ENCODE measurements at regions not wholly inside any gene's neighbourhood (a gene's known extent, or its start where the extent isn't known, plus 50 kb on each side); places are given as distances from the start of the nearest gene placed in this dataset.

- no peak overlapping the region for H3K4me3 ChIP-seq
- H3K9me3 ChIP-seq (ENCODE audit: low read depth, low read length), result no peaks in the 10 kb centered on the region
- no peak for DNase-seq (ENCODE audit: low read depth, low spot score)
- H3K9ac ChIP-seq (ENCODE audit: insufficient read length), result no peak overlapping the region
- TF ChIP-seq FOXP2 (optimal IDR thresholded peaks at IDR 0.05; ENCODE audit: control extremely low read depth, extremely low read length, insufficient read depth) (no peak), POLR2AphosphoS5 (IDR thresholded peaks at IDR 0.05; ENCODE audit: borderline replicate concordance, low read depth, low read length) (no peak), EZH2 (IDR thresholded peaks at IDR 0.05) (no peak)
- H3K36me3 ChIP-seq (ENCODE audit: insufficient read depth, low read length), result no peaks in the 10 kb centered on the region
- no peak overlapping the region for H3K27ac ChIP-seq
These were observed 173.1 kb downstream of the GASK1B start for GRCh38 chr4:157999723-158000122.

DNA sequence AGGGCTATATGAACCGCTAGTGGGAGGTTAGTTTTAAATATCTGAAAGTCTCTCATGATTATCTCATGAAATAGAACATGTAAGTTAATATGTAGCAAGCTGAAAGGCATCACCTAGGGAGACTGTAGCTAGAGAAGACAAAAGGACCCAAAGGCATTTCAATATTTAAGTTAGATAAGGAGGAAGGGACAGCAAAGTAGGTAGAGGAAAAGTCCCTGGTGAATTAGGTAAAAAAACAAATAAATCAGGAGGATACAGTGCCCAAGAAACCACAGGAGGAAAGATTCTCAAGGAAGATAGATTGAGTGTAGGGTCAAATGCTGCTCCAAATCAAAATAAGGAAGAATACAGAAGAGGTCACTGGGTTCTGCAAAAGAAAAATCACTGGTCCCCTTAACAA, 175.5 kb downstream of the GASK1B start:
- H3K9me3 ChIP-seq (ENCODE audit: low read depth, low read length), result no peaks in the 10 kb centered on the region
- no peaks in the 10 kb centered on the region for H3K36me3 ChIP-seq (ENCODE audit: insufficient read depth, low read length)
- no peak overlapping the region for H3K9ac ChIP-seq (ENCODE audit: insufficient read length)
- TF ChIP-seq EZH2 (IDR thresholded peaks at IDR 0.05) (no peak), POLR2AphosphoS5 (IDR thresholded peaks at IDR 0.05; ENCODE audit: borderline replicate concordance, low read depth, low read length) (no peak), FOXP2 (optimal IDR thresholded peaks at IDR 0.05; ENCODE audit: control extremely low read depth, extremely low read length, insufficient read depth) (no peak)
- no peak for DNase-seq (ENCODE audit: low read depth, low spot score)
- no peak overlapping the region for H3K27ac ChIP-seq
- no peak overlapping the region for H3K4me3 ChIP-seq

GRCh38 chr4:157996061-157997028, 176.5 kb downstream of the GASK1B start:
- no peak for DNase-seq (ENCODE audit: low read depth, low spot score)
- Histone ChIP-seq H3K9ac (ENCODE audit: insufficient read length) (no peak overlapping the region), H3K36me3 (ENCODE audit: insufficient read depth, low read length) (no peaks in the 10 kb centered on the region), H3K4me3 (no peak overlapping the region), H3K27ac (peak overlapping the region; percentile 21; the same call in 1 of the 2 replicates), H3K9me3 (ENCODE audit: low read depth, low read length) (no peaks in the 10 kb centered on the region)
- no peak for TF ChIP-seq POLR2AphosphoS5 (IDR thresholded peaks at IDR 0.05; ENCODE audit: borderline replicate concordance, low read depth, low read length)
- no peak for TF ChIP-seq EZH2 (IDR thresholded peaks at IDR 0.05)
- no peak for TF ChIP-seq FOXP2 (optimal IDR thresholded peaks at IDR 0.05; ENCODE audit: control extremely low read depth, extremely low read length, insufficient read depth)

DNA sequence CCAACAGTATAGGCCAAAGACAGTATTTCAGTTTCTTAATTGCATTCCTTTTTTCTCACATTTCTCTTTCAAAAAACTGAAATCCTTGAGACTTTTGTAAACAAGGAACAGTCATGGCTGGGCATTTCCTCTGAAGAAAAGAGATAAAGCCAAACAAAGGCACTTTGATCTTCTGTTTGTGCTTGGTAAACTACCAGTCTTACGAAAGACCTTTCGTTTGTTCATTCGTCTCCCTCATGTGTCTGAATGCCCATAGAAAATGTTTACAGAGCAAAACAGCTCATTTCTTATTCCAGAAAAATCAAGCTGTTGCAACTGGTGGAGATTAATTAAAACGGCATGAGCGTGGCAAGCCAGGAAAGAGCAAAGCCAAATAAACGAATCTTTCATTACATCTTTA, 178.0 kb downstream of the GASK1B start:
- H3K4me3 ChIP-seq, result no peak overlapping the region
- DNase-seq (ENCODE audit: low read depth, low spot score), result no peak

DNA sequence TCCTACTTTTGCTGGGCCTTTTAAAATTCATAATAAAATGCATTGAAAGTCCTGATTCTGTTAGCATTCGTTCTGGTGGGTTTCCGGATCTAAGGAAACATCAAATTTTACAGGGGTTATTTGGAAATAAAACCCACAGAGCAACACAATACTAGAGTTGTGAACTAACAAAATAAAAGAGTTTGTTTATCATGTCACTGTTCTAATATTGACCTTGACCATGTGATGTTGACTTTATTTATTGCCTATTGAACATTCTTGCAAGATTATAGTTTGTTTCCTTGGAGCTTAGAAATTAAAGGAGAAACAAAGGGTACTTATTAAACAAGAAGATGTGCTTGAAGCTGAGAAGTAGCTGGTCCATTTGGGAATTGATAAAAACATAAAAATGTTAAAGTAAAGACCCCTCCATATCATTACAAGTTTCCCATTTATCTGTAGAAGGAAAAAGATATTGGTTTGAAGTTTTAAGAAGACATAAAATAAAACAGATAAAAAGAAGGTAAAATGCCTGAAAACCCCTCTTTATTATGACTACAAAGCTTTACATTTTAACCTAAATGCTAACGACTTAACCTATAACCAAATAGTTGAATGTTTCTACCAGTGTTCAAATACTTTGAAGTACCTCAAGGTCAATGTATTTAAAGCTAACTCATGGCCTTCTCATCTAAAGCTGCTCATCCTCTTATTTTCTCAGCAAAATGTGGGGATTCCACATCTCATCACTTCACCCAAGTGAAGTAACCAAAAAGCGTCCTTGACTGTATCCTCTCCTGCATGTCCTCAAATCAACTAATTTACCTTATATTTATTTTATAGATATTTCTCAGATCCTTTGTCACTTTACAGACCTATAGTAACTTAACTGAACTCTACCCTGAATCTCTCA, 179.6 kb downstream of the GASK1B start:
- H3K36me3 ChIP-seq (ENCODE audit: insufficient read depth, low read length), result no peaks in the 10 kb centered on the region
- H3K9me3 ChIP-seq (ENCODE audit: low read depth, low read length), result no peaks in the 10 kb centered on the region
- TF ChIP-seq POLR2AphosphoS5 (IDR thresholded peaks at IDR 0.05; ENCODE audit: borderline replicate concordance, low read depth, low read length) (no peak), FOXP2 (optimal IDR thresholded peaks at IDR 0.05; ENCODE audit: control extremely low read depth, extremely low read length, insufficient read depth) (no peak), EZH2 (IDR thresholded peaks at IDR 0.05) (no peak)
- H3K9ac ChIP-seq (ENCODE audit: insufficient read length), result no peak overlapping the region
- H3K4me3 ChIP-seq, result no peak overlapping the region
- no peak for DNase-seq (ENCODE audit: low read depth, low spot score)
- no peak overlapping the region for H3K27ac ChIP-seq

More for the DNA sequence above, 178.0 kb downstream of the GASK1B start:
- Histone ChIP-seq H3K9ac (ENCODE audit: insufficient read length) (peak overlapping the region; percentile 39), H3K36me3 (ENCODE audit: insufficient read depth, low read length) (no peaks in the 10 kb centered on the region), H3K27ac (peak overlapping the region; percentile 39), H3K9me3 (ENCODE audit: low read depth, low read length) (no peaks in the 10 kb centered on the region)
- TF ChIP-seq FOXP2 (optimal IDR thresholded peaks at IDR 0.05; ENCODE audit: control extremely low read depth, extremely low read length, insufficient read depth), result peak; percentile 81
- TF ChIP-seq EZH2 (IDR thresholded peaks at IDR 0.05), result no peak

DNA sequence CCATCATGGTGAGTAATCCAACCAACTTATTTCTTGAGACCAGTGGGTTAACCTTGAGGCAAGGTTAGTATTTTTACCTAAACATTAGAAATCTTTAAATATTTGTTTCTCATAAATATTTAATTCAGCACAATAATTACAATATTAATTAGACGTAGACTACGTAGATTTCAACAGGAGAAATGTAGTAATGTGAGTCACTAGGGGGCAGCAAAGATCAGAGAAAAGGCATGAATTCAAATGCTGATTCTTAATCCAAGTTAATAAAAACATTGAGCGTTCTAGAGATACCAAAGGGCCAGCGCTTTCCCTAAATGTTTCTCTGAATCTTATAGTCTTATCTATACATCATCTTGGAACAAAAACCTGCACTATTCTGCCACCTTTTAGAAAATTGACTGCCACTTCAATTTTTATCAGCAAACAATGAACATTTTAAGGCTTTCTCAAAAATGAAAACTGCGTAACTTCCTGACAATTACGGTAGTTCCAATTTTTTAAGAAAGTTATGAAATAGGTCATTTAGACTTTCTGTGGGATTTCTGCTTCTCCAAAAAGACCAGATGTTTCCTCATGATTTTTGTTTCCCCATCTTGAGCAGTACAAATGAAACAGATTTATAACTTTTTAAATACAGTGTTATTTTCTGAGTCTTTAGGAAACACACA, 180.7 kb downstream of the GASK1B start:
- peak overlapping the region; percentile 41 for H3K9ac ChIP-seq (ENCODE audit: insufficient read length)
- no peak for TF ChIP-seq POLR2AphosphoS5 (IDR thresholded peaks at IDR 0.05; ENCODE audit: borderline replicate concordance, low read depth, low read length)
- TF ChIP-seq EZH2 (IDR thresholded peaks at IDR 0.05), result no peak
- no peak for TF ChIP-seq FOXP2 (optimal IDR thresholded peaks at IDR 0.05; ENCODE audit: control extremely low read depth, extremely low read length, insufficient read depth)
- no peak overlapping the region for H3K27ac ChIP-seq
- DNase-seq (ENCODE audit: low read depth, low spot score), result no peak
- peak overlapping the region; percentile 68 for H3K4me3 ChIP-seq
- H3K9me3 ChIP-seq (ENCODE audit: low read depth, low read length), result no peaks in the 10 kb centered on the region
- no peaks in the 10 kb centered on the region for H3K36me3 ChIP-seq (ENCODE audit: insufficient read depth, low read length)

DNA sequence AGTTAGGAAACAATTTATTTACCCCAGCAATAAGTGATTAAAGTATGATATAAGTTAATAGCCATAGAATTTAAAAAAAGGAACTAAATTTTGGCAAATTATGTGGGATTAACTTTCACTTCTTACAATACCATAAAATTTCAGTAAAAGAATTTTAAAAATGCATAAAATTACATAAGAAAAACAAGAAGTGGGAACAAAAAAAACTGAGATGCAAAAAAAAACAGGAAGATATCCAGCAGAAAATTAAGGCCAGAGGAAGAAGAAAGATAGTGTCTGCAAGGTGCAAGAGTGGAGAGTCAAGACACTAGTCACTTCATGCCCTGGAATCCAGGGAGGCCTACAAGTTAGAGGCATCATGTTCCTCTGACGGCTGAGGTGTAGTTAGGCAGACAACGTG, 184.2 kb downstream of the GASK1B start:
- DNase-seq (ENCODE audit: low read depth, low spot score), result no peak
- Histone ChIP-seq H3K4me3 (no peak overlapping the region), H3K9ac (ENCODE audit: insufficient read length) (no peak overlapping the region), H3K36me3 (ENCODE audit: insufficient read depth, low read length) (no peaks in the 10 kb centered on the region), H3K9me3 (ENCODE audit: low read depth, low read length) (no peaks in the 10 kb centered on the region), H3K27ac (no peak overlapping the region)
- TF ChIP-seq POLR2AphosphoS5 (IDR thresholded peaks at IDR 0.05; ENCODE audit: borderline replicate concordance, low read depth, low read length), result no peak
- no peak for TF ChIP-seq FOXP2 (optimal IDR thresholded peaks at IDR 0.05; ENCODE audit: control extremely low read depth, extremely low read length, insufficient read depth)
- no peak for TF ChIP-seq EZH2 (IDR thresholded peaks at IDR 0.05)

Data from SK-N-MC (cell line).